Endodermal cell (in vitro differentiated cells): ENCODE measurements at regions not wholly inside any gene's neighbourhood (a gene's known extent, or its start where the extent isn't known, plus 50 kb on each side); places are given as distances from the start of the nearest gene placed in this dataset.
"Not testable (repeated sequence)": the region's sequence is repeated elsewhere in the genome, so short reads cannot be mapped to it uniquely, and the experiment has no call there.

ENCODE experiments used
- DNase-seq: peaks from one replicate; pipeline ENCODE4 v3.0.0-alpha.2; 2017
- H3K27ac ChIP-seq: 2 replicates; pipeline ENCODE4 v1.5.1; 2013; ENCODE audit warnings: mild to moderate bottlenecking, low read depth, low read length, moderate library complexity
- H3K27me3 ChIP-seq: 2 replicates; pipeline ENCODE4 v1.6.1; 2013; ENCODE audit warnings: mild to moderate bottlenecking, low read length, moderate library complexity; ENCODE audit not compliant: insufficient read depth, control insufficient read depth, poor library complexity, severe bottlenecking
- H3K36me3 ChIP-seq: 2 replicates; pipeline ENCODE4 v1.7.0; 2013; ENCODE audit warnings: mild to moderate bottlenecking, low read length, moderate library complexity; ENCODE audit not compliant: control insufficient read depth, insufficient read depth
- H3K4me1 ChIP-seq: one replicate; pipeline ENCODE4 v1.7.0; 2013; ENCODE audit warnings: low read length; ENCODE audit not compliant: control insufficient read depth, insufficient read depth
- H3K4me3 ChIP-seq: 2 replicates; pipeline ENCODE4 v1.5.1; 2013; ENCODE audit warnings: mild to moderate bottlenecking, low read length, moderate library complexity
- H3K9ac ChIP-seq: 2 replicates; pipeline ENCODE4 v1.6.1; 2013; ENCODE audit warnings: mild to moderate bottlenecking, low read length, moderate library complexity; ENCODE audit not compliant: poor library complexity, severe bottlenecking; ENCODE audit errors: extremely low read depth
- H3K9me3 ChIP-seq: 2 replicates; pipeline ENCODE4 v1.6.1; 2013; ENCODE audit warnings: mild to moderate bottlenecking, low read length, moderate library complexity; ENCODE audit not compliant: control insufficient read depth
- H3K27ac Mint-ChIP-seq: 2 replicates; pipeline ENCODE4 v1.8.0; 2020; ENCODE audit warnings: mixed read lengths
- H3K27me3 Mint-ChIP-seq: 2 replicates; pipeline ENCODE4 v1.8.0; 2021; ENCODE audit warnings: mild to moderate bottlenecking, mixed read lengths; ENCODE audit not compliant: insufficient read depth
- H3K36me3 Mint-ChIP-seq: 2 replicates; pipeline ENCODE4 v1.8.0; 2020; ENCODE audit warnings: low read depth, mixed read lengths
- H3K4me1 Mint-ChIP-seq: 2 replicates; pipeline ENCODE4 v1.8.0; 2020; ENCODE audit warnings: mixed read lengths
- H3K4me3 Mint-ChIP-seq: 2 replicates; pipeline ENCODE4 v1.8.0; 2020; ENCODE audit warnings: mild to moderate bottlenecking, moderate library complexity, mixed read lengths
- H3K9me3 Mint-ChIP-seq: 2 replicates; pipeline ENCODE4 v1.8.0; 2020; ENCODE audit warnings: mild to moderate bottlenecking, mixed read lengths
- WGBS, 2 experiments: methylation state at CpG; one replicate each; pipeline versions ENCODE4 v1.1.5 to v1.1.7; 2013; ENCODE audit warnings: missing lambda C conversion rate in 2 of 2, mixed read lengths in 1 of 2; ENCODE audit not compliant: insufficient coverage in 1 of 2, insufficient read length in 1 of 2; 5-methylcytosine and 5-hydroxymethylcytosine counted together
- TF ChIP-seq, protein P1 (sequence below): fragments of 200-600 bp; sonication (generic); conservative IDR thresholded peaks from 2 replicates; pipeline ENCODE4 v1.5.0; 2021; ENCODE audit warnings: antibody characterized with exemption, mild to moderate bottlenecking

GRCh38 chr22:44566911-44567310 is 68.9 kb upstream of the RTL6 start:
- H3K36me3 ChIP-seq, result no peaks in the 10 kb centered on the region
- Mint-ChIP-seq H3K9me3 (peaks cover 22% of the 10 kb centered on the region), H3K4me3 (no peak overlapping the region), H3K27me3 (peaks cover 9% of the 10 kb centered on the region), H3K36me3 (no peaks in the 10 kb centered on the region), H3K4me1 (no peaks in the 10 kb centered on the region), H3K27ac (no peak overlapping the region)
- H3K9ac ChIP-seq, result no peak overlapping the region
- no peak overlapping the region for H3K27ac ChIP-seq
- H3K4me3 ChIP-seq, result no peak overlapping the region
- TF ChIP-seq, protein P1, sequence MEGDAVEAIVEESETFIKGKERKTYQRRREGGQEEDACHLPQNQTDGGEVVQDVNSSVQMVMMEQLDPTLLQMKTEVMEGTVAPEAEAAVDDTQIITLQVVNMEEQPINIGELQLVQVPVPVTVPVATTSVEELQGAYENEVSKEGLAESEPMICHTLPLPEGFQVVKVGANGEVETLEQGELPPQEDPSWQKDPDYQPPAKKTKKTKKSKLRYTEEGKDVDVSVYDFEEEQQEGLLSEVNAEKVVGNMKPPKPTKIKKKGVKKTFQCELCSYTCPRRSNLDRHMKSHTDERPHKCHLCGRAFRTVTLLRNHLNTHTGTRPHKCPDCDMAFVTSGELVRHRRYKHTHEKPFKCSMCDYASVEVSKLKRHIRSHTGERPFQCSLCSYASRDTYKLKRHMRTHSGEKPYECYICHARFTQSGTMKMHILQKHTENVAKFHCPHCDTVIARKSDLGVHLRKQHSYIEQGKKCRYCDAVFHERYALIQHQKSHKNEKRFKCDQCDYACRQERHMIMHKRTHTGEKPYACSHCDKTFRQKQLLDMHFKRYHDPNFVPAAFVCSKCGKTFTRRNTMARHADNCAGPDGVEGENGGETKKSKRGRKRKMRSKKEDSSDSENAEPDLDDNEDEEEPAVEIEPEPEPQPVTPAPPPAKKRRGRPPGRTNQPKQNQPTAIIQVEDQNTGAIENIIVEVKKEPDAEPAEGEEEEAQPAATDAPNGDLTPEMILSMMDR, result no peak
- H3K27me3 ChIP-seq, result no peaks in the 10 kb centered on the region
- no peaks in the 10 kb centered on the region for H3K4me1 ChIP-seq
- DNase-seq, result no peak
- WGBS, 2 experiments, result 86 to 93% methylated on average over 15 to 17 of the region's 17 CpGs
- H3K9me3 ChIP-seq, result peaks cover 5% of the 10 kb centered on the region

DNA sequence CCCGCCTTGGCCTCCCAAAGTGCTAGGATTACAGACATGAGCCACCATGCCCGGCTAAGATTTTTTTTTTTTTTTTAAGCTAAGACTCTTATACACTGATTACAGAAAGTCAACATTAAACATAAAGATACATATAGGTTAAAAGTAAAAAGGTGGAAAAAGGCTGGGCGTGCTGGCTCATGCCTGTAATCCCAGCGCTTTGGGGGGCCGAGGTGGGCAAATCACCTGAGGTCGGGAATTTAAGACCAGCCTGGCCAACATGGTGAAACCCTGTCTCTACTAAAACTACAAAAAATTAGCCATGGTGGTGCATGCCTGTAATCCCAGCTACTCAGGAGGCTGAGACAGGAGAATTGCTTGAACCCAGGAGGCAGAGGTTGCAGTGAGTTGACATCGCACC is 64.6 kb upstream of the RTL6 start:
- peaks cover 15% of the 10 kb centered on the region for H3K9me3 Mint-ChIP-seq
- not testable (repeated sequence) for H3K4me3 ChIP-seq, DNase-seq, H3K36me3 Mint-ChIP-seq, H3K9me3 ChIP-seq, H3K4me1 Mint-ChIP-seq, H3K27ac Mint-ChIP-seq, H3K36me3 ChIP-seq, H3K4me3 Mint-ChIP-seq, H3K27me3 ChIP-seq, H3K27ac ChIP-seq, H3K27me3 Mint-ChIP-seq, H3K9ac ChIP-seq, H3K4me1 ChIP-seq
- 95 to 100% methylated on average over 1 to 6 of the region's 7 CpGs for WGBS, 2 experiments

GRCh38 chr22:44561139-44561840 is 63.3 kb upstream of the RTL6 start:
- peaks cover 15% of the 10 kb centered on the region for H3K9me3 Mint-ChIP-seq
- Histone ChIP-seq H3K36me3 (no peaks in the 10 kb centered on the region), H3K27ac (no peak overlapping the region), H3K27me3 (no peaks in the 10 kb centered on the region), H3K9me3 (peaks cover 5% of the 10 kb centered on the region), H3K4me3 (no peak overlapping the region), H3K4me1 (no peaks in the 10 kb centered on the region), H3K9ac (no peak overlapping the region)
- no peak overlapping the region for H3K27ac Mint-ChIP-seq
- H3K27me3 Mint-ChIP-seq, result no peaks in the 10 kb centered on the region
- no peak for DNase-seq
- H3K4me1 Mint-ChIP-seq, result no peaks in the 10 kb centered on the region
- TF ChIP-seq, protein P1, result no peak
- WGBS, 2 experiments, result 85 to 92% methylated on average over 4 to 6 of the region's 6 CpGs
- no peaks in the 10 kb centered on the region for H3K36me3 Mint-ChIP-seq
- no peak overlapping the region for H3K4me3 Mint-ChIP-seq

DNA sequence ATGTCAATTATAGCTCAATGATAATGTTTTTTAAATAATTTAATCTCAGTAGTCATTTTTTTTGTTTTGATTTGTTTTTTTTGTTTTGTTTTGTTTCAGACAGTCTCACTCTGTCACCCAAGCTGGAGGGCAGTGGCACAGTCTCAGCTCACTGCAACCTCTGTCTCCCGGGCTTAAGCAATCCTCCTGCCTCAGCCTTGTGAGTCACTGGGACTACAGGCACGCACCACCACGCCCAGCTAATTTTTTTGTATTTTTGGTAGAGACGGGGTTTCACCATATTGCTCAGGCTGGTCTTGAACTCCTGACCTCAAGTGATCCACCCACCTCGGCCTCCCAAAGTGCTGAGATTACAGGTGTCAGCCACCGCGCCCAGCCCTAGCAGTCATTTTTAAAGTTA is 60.6 kb upstream of the RTL6 start:
- not testable (repeated sequence) for H3K27me3 Mint-ChIP-seq, H3K4me3 Mint-ChIP-seq

GRCh38 chr22:44557872-44558271 is 59.8 kb upstream of the RTL6 start:
- H3K36me3 Mint-ChIP-seq, H3K27ac Mint-ChIP-seq, H3K9me3 ChIP-seq, H3K4me1 ChIP-seq, H3K4me1 Mint-ChIP-seq, H3K9ac ChIP-seq, H3K27me3 ChIP-seq, H3K4me3 Mint-ChIP-seq, H3K9me3 Mint-ChIP-seq, DNase-seq, H3K27me3 Mint-ChIP-seq, H3K4me3 ChIP-seq, H3K36me3 ChIP-seq, H3K27ac ChIP-seq: not testable (repeated sequence)
- 85 to 93% methylated on average over 3 to 4 of the region's 4 CpGs for WGBS, 2 experiments

More for the DNA sequence above, 60.6 kb upstream of the RTL6 start:
- not testable (repeated sequence) for H3K27ac Mint-ChIP-seq, H3K9me3 ChIP-seq, H3K9me3 Mint-ChIP-seq, DNase-seq, H3K4me1 ChIP-seq, H3K4me3 ChIP-seq, H3K27me3 ChIP-seq, H3K4me1 Mint-ChIP-seq, H3K9ac ChIP-seq, H3K27ac ChIP-seq, H3K36me3 ChIP-seq, H3K36me3 Mint-ChIP-seq
- 87 to 91% methylated on average over 5 to 7 of the region's 7 CpGs for WGBS, 2 experiments
